22Rv1 (cell line): ENCODE measurements at regions not wholly inside any gene's neighbourhood (a gene's known extent, or its start where the extent isn't known, plus 50 kb on each side); places are given as distances from the start of the nearest gene placed in this dataset.

Source experiments
- H3K27ac ChIP-seq: fragments of 450-650 bp; 2 replicates; pipeline ENCODE4 v1.5.1; 2017
- ZFX ChIP-seq: fragments of 450-650 bp; IDR thresholded peaks from 2 replicates; pipeline ENCODE4 v1.6.1; 2017; ENCODE audit warnings: antibody characterized with exemption, borderline replicate concordance
- TF ChIP-seq, protein P1 (sequence below): fragments of 450-650 bp; IDR thresholded peaks from 2 replicates; pipeline ENCODE4 v1.5.1; 2017; ENCODE audit warnings: mild to moderate bottlenecking

DNA sequence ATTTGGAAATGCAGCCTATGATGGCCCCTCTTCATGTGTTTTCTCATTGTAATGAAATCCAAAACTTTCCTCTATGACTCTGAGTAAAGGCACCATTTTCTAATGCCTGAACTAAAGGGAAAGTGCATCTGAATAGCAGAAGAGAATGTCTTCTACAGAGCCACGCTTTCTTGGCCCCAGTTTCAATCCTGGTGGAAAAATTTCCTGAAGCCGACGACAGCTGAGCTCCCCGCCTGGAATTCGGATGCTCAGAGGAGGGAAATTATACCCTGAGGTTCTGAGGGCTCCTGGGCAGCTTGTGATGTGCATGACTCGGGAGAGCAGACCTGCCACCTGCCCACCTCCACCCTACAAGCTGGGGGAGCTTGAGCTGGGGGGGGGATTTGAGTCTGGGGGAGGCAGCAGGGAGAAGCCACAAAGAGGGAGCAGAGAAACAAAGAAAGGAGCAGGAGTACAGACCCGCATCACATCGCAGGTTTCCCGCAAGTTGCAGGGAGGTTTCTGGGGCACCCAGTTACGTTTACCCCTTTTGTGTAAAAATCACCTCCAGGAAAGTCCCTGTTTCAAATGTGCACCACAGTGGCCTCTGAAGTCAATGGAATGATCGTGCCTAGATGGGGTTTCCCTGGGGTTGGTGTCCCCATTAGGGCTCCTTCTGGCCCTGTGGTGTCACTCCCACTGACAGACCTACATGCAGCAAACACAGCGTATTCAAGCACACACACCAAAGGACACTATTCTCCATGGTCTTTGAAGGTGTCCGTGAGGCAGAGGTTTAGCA is 145.6 kb upstream of the RBPJ start:
- H3K27ac ChIP-seq = no peak overlapping the region
- TF ChIP-seq, protein P1, sequence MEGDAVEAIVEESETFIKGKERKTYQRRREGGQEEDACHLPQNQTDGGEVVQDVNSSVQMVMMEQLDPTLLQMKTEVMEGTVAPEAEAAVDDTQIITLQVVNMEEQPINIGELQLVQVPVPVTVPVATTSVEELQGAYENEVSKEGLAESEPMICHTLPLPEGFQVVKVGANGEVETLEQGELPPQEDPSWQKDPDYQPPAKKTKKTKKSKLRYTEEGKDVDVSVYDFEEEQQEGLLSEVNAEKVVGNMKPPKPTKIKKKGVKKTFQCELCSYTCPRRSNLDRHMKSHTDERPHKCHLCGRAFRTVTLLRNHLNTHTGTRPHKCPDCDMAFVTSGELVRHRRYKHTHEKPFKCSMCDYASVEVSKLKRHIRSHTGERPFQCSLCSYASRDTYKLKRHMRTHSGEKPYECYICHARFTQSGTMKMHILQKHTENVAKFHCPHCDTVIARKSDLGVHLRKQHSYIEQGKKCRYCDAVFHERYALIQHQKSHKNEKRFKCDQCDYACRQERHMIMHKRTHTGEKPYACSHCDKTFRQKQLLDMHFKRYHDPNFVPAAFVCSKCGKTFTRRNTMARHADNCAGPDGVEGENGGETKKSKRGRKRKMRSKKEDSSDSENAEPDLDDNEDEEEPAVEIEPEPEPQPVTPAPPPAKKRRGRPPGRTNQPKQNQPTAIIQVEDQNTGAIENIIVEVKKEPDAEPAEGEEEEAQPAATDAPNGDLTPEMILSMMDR = no peak
- no peak for TF ChIP-seq ZFX

DNA sequence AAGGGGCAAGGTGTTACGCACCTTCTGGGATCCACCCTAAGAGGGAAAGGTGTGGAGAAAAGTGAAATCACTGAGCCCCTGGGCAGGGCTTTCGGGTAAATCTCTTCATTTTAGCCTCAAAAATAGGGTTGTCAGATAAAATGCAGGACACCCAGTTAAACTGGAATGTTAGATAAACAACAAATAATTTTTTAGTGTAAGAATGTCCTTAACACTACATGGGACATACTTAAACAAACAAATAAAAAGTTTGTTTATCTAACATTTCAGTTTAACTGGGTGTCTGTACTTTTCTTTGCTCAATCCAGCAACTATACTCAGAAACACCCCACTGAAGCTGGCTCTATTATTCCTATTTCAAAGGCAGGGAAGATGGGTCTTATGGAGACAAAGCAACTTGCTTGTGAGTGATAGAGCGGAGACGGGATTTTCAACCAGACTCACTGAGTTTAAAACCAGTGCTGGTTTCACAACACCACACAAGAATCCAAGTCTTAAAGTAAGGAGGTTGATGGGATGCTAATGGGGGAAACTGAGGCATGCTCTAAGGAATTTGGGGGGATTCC is 144.8 kb upstream of the RBPJ start:
- H3K27ac ChIP-seq = no peak overlapping the region
- TF ChIP-seq, protein P1 = no peak
- TF ChIP-seq ZFX = no peak

DNA sequence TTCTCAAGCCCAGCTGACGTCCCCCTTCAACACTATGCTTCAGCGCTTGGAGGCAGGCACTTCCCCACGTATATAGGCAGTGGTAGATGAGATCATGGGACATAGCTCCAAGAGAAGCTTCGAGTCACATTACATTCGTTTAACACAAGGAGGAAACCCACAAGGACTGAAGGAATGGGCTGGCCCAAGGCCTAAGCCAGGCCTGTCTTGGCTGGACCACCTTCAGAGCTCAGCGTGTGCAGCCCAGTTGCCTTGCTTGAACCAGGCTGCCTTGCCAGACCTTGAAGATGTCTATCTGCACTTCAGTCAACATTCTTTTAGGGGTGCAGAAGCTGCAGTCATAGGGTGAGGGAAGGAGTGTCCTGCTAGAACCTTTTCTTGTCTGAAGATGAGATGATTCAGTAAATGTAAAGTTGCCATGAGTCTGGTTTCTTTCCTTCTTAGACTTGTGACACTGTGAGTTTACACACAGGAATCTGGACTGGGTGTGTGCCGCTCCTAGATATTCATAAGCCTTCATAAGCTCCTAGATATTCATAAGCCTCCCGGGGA is 144.1 kb upstream of the RBPJ start:
- no peak overlapping the region for H3K27ac ChIP-seq
- TF ChIP-seq, protein P1 = no peak
- no peak for TF ChIP-seq ZFX

DNA sequence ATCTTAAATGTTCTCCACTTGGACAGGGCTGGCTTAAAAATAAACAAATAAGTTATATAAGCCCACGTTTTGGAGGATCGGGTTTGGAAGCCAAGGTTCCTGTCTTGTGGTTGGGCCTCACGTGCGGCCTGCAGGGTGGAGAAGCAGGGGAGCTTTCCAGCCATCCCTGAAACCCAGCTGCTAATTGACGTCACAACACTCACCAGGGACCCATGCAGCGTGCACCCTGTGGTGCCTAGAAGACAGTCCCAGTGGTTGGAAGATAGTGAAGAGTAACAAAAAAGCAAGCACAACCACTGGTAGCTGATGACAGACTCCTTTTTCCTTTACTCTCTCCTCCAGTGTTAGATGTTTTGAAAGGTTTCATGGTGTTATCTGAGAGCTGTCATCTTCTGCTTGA is 142.0 kb upstream of the RBPJ start:
- TF ChIP-seq, protein P1 = no peak
- TF ChIP-seq ZFX = no peak
- H3K27ac ChIP-seq = no peak overlapping the region

DNA sequence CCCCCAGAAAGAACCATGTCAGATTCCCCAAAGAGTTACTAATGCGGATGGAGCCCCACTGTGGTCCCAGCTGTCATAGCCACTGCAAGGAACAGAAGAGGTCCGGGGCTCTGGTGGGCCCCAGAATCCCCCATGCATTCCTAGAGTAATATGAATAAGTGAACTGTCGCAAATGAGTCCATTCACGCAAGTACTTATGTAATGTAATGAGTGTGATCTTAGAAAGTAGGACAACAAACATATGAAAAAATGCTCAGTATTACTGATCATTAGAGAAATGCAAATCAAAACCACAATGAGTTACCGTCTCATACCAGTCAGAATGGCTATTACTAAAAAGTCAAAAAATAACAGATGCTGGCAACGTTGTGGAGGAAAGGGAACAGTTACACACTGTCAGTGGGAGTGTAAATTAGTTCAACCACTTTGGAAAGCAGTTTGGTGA is 141.5 kb upstream of the RBPJ start:
- no peak for TF ChIP-seq ZFX
- TF ChIP-seq, protein P1 = no peak
- H3K27ac ChIP-seq = no peak overlapping the region

DNA sequence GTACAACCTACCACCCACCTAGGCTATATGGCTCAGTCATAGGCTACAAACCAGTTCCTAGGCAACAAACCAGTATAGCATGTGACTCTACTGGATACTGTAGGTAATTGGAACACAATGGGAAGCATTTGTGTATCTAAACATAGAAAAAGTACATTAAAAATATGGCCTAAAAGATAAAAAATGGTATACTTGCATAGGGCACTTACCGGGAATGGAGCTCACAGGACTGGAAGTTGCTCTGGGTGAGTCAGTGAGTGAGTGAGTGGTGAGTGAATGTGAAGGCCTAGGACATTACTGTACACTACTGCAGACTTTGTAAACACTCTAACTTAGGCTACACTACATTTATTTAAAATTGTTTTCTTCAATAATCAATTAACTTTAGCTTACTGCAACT is 139.2 kb upstream of the RBPJ start:
- TF ChIP-seq ZFX = no peak
- TF ChIP-seq, protein P1 = no peak
- no peak overlapping the region for H3K27ac ChIP-seq

DNA sequence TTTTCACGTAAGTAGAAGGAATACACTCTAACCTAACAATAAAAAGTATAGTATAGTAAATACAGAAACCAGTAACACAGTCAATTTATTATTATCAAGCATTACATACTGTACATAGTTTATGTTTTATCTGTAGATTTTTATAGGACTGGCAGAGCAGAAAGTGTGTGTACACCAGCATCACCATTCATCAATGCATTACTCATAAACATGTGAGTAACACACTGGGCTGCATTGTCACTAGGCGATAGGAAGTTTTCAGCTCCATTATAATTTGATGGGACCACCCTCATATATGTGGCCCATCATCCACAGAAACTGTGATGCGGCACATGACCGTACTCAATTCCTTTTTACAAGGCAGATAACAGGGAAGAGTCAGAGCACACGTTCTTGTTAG is 137.8 kb upstream of the RBPJ start:
- no peak overlapping the region for H3K27ac ChIP-seq
- TF ChIP-seq, protein P1 = no peak
- no peak for TF ChIP-seq ZFX
